GM21717 (cell line): ENCODE measurements at regions not wholly inside any gene's neighbourhood (a gene's known extent, or its start where the extent isn't known, plus 50 kb on each side); places are given as distances from the start of the nearest gene placed in this dataset.
"Not testable (repeated sequence)": the region's sequence is repeated elsewhere in the genome, so short reads cannot be mapped to it uniquely, and the experiment has no call there.

ENCODE experiments used
- ATAC-seq: cut with Tn5 transposase; IDR thresholded peaks from one replicate; pipeline ENCODE4 v1.9.1; 2021; ENCODE audit warnings: mild to moderate bottlenecking, moderate library complexity; ENCODE audit not compliant: unreplicated experiment

DNA sequence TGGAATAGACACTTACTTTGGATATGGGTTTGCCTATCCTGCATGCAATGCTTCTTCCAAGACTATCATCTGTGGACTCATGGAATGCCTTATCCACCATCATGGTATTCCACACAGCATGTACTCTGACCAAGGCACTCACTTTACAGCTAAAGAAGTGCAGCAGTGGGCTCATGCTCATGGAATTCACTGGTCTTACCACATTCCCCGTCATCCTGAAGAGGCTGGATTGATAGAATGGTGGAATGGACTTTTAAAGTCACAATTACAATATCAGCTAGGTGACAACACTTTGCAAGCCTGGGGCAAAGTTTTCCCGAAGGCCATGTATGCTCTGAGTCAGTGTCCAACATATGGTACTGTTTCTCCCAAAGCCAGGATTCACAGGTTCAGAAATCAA, 199.1 kb downstream of the GJA1 start:
- not testable (repeated sequence) for ATAC-seq

DNA sequence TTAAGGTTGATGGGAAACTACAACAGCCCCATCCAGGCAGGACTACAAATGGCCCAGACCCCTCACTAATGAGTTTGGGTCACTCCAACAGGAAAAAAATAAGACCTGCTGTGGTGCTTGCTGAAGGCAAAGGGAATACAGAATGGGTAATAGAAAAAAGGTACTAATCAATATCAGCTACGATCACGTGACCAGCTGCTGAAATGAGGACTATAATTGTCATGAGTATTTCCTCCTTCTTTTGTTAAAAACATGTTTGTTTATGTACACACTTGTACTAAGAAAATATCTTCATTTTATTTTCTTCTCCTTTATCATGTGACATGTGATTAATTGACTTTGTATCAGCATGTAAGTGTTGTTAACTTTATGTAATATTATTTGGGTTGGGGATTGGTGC, 199.9 kb downstream of the GJA1 start:
- ATAC-seq = no peak

DNA sequence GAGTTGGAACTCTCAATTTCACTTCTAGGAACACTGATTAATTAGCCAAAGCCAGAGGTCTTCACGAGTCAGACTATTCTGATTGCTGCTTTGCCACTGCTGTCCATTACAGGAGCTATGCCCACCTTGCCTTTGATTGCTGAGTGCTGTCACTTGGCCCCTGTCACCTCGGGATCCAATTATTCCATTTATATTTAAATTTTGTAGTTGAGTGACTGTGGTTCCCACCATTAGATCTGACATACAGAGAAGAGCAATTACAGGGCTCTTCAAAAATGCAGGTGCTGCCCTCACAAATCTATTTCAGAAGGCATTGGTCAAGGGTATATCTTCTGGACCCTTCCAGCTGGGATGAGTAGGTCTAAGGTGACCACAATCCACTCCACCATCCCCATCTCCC, 200.8 kb downstream of the GJA1 start:
- ATAC-seq = not testable (repeated sequence)

DNA sequence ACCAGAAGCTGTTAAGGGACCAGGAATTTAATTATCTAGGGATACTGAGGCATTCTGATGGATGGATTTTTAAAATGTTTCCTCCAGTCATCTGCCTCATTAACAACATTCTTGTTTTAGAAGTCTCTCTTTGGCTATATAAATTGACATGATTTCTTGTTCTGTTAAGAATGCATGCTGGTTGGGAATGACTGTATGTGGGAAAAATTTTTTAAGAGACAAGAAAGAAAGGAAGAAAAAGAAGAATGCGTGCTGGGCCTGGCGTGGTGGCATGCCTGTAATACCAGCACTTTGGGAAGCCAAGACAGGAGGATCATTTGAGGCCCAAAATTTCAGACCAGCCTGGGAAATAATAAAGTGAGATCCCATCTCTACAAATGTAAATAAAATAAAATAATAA, 203.6 kb downstream of the GJA1 start:
- ATAC-seq = no peak

DNA sequence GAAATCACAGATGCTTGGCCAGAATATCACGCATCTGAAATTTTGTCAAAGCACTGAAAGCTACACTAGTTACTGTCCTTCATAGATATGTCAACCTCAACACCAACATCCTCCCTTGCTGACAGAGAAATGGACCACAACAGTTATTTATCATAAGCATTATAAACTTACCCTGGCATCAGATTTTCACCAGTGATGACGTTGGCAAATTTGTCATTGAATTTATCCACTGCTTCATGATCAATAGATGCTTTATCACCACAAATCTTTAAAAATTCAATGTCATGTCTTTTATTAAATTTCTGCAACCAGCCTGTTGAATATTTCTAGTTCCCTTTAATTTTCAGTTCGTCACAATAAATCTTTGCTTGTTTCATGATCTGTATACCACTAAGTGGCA, 205.7 kb downstream of the GJA1 start:
- ATAC-seq = no peak

DNA sequence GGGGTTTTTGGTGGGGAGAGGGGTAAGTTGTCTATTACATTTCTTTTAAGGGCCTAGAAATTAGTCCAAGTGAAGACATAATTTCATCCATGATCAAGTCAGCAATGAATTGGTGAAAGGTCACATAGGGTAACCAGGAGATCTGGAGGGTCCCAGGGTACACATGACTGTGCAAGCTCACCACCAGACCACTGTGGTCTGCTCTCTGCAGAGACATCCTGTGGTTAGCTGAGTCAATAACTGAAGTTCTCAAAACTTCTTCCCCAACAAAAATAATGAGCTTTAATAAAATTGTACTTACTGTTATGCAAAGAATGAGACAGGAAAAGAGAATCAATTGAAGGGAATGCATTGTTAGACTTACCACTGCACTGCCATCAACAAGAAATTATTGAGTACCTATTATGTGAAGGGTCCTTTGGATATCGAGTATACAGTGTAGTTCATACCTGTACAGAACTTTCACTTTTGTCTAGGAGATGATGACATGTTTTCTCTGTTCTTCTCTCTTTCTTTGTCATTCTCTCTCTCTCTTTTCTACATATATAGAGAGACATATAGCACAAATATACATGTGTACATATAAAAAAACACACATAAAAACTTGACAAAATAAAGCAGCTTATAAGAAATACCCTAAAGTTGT, 209.8 kb downstream of the GJA1 start:
- ATAC-seq = no peak

DNA sequence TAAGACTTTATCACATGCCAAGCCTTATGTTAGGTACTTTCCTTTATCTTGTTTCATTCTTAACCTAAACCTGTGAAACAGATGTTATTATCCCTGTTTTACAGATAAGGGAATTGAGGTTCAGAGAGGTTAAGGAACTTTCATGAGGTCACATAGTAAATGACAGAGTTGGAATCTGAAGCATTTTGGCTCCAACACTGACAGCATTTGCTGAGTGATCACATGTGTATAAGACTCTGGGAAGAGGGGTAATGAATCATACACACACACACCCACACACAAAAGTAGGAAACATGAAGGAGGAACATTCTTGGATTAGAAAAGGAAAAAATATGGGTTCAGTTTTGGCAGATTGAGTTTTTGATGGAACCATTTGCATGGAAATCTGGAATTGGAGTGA, 212.5 kb downstream of the GJA1 start:
- no peak for ATAC-seq

DNA sequence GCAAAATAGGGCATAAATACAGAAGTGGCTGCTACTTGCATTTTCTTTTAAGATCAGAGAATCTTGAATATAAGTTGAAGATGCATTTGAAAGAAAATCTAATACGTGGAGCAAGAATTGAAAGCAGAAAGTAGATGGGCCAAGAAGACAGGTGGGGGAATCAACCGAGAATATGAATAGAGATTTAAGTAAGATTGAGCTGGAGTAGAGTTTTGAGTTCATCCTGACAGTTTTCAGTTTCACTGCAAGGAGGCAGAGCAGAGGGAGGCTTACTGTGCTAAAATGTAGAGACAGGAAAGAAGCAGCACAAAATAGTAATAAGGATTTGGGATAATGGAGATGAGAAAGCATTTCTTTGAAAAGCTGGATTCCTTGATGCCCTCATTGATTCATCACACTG, 214.5 kb downstream of the GJA1 start:
- no peak for ATAC-seq

DNA sequence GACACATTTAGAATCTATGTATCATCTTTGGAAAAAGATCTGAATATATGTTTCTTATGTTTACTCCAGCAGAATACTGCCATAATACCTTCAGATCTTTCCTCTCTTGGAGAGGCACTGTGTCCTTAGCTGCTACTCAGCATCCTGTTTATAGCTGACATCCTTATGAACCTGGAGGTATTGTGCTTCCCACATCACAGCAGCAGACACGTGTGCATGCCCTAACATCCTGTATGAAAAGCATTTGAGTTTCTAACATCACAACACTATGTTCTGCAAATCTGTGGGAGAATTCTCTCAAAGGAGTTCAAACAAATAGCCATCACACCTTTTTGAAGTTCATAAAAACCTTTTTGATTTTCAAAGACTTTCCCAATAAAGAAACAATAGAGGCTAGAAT, 216.0 kb downstream of the GJA1 start:
- no peak for ATAC-seq

DNA sequence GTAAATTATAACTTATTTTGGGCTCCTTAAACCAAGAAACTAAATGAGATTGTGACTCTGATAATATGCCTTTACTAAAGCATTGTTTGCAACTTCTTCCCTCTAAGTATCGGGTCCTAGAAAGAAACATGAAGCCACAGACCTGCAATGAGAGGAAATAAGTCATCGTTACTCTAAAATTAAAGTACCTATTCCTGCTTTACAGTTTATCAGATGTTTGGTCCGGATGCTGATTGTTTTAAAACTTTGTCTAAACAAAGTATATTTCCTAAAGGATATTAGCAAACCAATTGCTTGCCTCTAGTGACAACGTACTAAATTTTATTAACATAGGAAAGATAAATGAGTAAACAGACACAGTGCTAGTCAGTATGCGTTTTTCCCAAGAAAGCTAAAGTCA, 216.8 kb downstream of the GJA1 start:
- ATAC-seq = no peak

DNA sequence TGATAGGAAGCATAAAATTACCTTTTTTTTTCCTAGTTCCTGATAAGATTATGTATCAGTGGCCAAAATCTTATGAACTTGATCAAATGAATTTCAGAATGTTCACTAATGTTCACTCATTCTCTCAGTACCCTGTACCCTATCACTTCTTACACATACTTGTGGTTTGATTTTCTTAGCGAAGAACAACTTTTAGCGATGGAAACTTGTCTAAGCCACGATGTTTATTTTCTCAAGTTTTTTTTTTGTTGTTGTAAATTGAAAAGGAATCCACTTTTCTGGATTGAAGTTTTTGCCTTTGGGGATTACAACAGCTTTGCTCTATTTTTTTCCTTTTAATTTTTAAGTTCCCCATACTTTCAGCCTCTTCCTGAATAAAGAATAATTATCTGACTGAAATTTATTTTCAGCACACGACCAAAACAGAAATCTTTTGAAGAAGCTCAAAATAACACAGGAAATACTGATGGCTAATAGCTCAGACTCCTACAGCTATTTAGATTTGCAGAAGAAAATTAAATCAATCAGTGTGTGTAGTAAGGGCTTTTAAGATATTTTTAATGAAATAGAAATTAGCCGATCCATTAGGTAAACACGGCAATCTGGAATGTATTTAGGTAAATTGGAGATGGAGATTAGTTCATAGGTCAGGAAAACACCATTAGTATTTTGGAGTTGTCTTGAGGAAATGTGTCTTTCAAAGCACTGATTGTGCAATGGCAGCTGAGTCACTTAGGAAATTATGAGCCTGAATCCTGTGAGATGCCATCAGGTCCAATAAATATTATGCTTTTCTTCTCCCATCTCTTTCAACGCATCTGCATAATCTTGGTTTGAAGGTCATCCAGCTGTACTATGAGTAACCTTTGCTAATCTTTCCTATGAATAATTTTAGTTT, 217.5 kb downstream of the GJA1 start:
- no peak for ATAC-seq

DNA sequence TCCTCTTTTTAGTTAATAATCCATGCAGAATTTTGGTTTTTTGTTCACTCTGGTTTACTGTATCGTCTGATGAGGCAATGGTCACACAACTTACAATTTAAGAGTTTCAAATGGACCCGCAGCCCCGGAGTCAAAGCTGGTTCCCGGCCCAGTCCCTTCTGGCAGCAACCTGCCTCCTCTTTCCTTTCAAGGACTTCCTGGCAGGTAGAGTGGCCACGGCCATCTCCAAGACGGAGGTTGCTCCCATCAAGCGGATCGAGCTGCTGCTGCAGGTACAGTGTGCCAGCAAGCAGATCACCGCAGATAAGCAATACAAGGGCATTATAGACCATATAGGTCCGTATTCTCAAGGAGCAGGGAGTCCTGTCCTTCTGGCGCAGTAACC, 218.2 kb downstream of the GJA1 start:
- ATAC-seq = no peak

DNA sequence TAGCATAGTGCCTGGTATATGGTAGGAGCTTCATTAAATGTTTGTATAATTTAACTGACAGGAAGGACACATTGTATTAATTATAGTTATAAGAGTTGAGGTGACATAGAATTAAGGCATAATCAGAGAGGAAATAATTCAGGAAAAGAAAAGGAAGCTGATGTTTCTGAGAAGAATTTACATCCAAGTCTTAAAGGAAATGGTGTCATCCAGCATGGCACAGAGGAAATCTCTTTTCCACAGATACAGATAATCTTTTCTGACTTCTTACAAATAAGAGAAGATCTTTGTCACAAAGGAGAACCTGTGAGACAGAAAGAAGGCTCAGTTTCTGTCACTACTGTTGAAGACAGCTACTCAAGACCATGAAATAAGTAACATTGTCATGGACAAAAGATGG, 222.5 kb downstream of the GJA1 start:
- ATAC-seq = no peak

DNA sequence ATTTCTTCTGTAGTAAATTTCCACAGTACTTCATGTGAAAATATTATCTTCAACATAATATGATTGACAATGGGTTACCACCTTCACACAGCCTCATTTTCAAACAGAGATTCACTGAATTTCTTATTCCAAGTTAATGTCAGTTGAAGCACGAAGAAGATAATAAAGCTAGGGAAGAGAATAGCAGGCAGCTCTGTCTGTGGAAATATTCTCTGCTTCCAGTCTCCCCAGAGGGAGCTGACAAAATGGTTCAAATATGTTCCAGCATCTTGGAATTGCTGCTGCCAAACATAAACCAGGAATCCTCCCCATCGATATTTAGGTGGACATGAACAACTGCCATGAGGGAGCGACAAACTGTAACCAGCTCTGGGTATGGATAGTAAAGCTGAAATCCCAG, 224.8 kb downstream of the GJA1 start:
- no peak for ATAC-seq

DNA sequence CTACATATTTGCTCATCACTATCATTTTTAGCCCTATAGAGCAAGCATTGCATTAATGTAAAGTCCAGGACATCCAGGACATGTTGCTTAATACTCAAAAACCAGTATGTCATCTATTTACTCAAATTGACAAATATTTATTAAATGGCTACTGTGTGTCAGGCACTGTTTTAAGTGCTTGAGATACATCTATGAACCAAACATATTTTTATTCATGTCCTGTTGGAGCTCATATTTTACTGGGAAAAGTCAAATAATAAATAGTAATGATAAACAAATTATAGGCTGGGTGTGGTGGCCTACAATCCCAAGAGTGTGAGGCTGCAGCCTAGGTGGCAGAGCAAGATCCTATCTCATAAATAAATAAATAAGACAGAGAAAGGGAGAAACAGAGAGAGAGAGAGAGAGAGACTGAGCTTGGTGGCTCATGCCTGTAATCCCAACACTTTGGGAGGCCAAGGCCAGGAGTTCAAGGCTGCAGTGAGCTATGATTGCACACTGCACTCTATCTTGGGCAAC, 227.9 kb downstream of the GJA1 start:
- no peak for ATAC-seq

DNA sequence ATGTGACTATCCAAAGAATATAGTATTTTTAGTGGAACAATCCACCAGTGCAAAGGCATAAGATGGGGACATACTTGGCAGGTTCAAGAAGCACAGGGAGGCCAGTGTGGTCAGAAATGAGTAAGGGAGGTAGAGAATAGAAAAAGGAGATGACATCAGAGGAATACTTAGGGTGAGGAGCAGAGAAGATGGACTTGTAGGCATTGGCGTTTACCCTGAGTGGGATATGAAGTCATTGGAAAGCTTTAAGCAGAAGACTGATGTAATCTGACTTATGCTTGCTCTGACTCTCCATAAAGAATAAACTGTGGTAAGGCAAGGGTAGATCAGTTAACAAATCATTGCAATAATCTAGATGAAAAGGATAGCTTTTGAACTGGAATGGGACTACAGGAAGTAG, 228.7 kb downstream of the GJA1 start:
- ATAC-seq = no peak

DNA sequence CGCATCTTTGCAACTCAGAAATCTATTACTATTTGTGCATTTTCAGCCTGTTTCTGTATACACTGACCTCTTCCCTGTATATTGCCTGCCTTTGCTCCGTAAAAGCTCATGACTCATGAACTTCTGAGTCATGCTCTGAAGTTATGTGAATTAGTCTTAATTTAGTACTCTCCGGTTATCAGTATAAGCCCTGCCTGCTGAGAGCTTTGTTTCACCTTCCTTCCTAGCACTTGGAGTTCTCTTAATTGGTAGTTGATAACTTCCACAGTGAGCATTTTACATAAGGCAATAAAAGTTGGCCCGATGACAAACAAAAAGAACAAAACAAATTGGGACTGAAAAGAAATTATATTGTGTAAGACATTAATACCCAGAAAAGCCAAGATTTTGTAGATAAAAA, 231.4 kb downstream of the GJA1 start:
- no peak for ATAC-seq

DNA sequence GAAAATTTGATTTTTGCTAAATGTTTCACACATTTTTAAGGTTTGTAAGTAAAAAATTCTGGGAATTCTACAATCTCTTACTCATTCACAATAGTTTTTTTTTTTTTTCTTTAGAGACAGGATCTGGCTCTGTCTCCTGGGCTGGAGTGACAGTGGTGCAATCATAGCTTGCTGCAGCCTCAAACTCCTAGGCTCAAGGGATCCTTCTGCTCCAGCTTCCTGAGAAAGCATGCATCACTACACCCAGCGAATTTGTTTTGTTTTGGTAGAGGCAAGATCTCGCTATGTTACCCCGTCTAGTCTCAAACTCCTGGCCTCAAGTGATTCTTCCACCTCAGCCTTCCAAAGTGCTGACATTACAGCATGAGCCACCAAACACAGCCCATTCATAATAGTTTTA, 232.8 kb downstream of the GJA1 start:
- no peak for ATAC-seq

DNA sequence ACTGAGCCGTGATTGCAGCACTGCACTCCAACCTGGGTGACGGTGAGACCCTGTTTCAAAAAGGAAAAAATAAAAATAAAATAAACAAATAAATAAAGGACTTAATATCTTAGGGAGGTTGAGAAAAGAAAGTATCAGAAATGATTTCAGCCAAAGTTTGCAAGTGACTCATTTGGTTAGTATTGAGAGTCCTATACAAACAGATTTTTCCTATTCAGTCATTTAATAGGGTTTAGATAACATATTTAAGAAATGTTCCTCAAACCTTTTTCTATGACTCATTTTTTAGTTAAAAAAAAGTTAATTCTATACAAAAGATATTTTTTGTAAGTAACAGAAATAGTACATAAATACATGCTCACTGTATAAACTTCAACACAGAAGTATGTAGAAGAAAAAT, 235.1 kb downstream of the GJA1 start:
- ATAC-seq = no peak

DNA sequence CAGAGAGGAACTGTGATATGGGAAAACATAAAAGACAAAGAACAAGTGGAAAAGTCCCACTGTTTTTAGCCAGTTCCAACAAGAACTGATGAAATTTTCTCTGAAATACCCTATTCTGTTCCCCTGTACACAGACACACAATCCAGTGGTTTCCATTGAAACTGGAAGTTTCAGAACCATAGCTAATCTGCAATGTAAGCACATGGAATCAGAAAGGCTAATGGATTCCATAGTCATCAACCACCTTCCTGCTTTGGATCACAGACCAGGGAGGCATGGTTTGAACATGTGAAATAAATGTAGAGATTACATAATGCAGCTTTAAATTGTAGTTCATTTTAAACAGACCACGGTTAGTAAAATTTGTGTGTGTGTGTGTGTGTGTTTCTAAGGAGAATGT, 242.1 kb downstream of the GJA1 start:
- ATAC-seq = no peak

DNA sequence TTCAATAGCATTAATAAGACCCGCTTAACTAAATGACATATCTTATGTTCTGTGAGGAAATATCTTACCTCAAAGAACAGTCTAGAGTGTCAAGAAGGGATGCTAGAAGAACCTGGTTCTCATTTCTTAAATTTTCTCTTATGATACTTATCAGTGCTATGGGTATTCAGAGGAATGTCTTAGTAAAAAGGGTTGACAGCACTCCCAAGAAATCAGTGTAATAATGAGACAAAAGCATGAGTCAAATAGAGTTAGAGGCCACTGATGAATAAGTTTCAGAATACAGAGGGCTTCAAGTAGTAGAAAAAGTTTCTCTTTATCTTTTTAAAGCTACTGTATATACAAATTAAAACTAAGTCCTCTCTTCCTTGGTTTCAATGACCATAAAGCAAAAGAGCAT, 242.8 kb downstream of the GJA1 start:
- no peak for ATAC-seq

DNA sequence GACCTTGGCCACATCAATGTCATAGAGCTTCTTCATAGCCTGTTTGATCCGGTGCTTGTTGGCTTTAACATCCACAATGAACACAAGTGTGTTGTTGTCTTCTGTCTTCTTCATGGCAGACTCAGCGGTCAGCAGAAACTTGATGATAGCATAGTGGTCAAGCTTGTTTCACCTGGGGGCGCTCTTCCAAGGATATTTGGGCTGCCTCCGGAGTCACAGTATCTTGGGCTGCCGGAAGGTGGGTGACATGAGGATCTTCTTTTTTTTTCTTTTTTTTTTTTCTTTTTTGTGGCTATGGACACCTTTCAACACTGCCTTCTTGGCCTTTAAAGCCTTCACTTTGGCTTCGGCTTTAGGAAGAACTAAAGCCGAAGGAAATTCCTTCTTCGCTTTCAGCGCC, 244.6 kb downstream of the GJA1 start:
- no peak for ATAC-seq
